ENCODE measurements at regions not wholly inside any gene's neighbourhood (a gene's known extent, or its start where the extent isn't known, plus 50 kb on each side); places are given as distances from the start of the nearest gene placed in this dataset.

- TF ChIP-seq CLOCK (CRISPR knock-in tag; IDR thresholded peaks at IDR 0.05; ENCODE audit: borderline replicate concordance) (no peak), SLC30A9 (CRISPR knock-in tag; IDR thresholded peaks at IDR 0.05) (no peak), KLF6 (CRISPR knock-in tag; IDR thresholded peaks at IDR 0.05; ENCODE audit: borderline replicate concordance) (no peak), HNRNPH1 (optimal IDR thresholded peaks at IDR 0.05; ENCODE audit: low read depth, low read length) (no peak)
These were observed 230.9 kb downstream of the CHRM3 start (continued) for GRCh38 chr1:239617259-239617658.

GRCh38 chr1:239617731-239618130 lies 231.4 kb downstream of the CHRM3 start:
- Histone ChIP-seq H3K4me1 (replicated peaks in 1 of 2; ENCODE audit: control insufficient read depth in 2 of 2, insufficient read depth in 2 of 2, low read length in 2 of 2) (no peaks in the 10 kb centered on the region), H3K79me2 (ENCODE audit: control insufficient read depth, insufficient read depth, low read length) (no peaks in the 10 kb centered on the region), H3K9me3 (replicated peaks; ENCODE audit: control insufficient read depth, insufficient read depth, low read depth, low read length) (no peaks in the 10 kb centered on the region), H3K4me2 (ENCODE audit: insufficient read depth, low read length) (no peak overlapping the region), H3K4me3 (no peak overlapping the region), H3K27ac (ENCODE audit: extremely low read depth, low read depth, low read length) (no peak overlapping the region), H3K36me3 (ENCODE audit: control insufficient read depth, insufficient read depth, low read length) (no peaks in the 10 kb centered on the region), H3K9me1 (ENCODE audit: control insufficient read depth, insufficient read depth, low read length) (no peaks in the 10 kb centered on the region), H2AFZ (ENCODE audit: low read depth, low read length) (no peak overlapping the region), H3K9ac (ENCODE audit: insufficient read depth in 1 of 2, low read depth in 2 of 2, low read length in 2 of 2) (no peak overlapping the region), H4K20me1 (replicated peaks; ENCODE audit: control insufficient read depth, insufficient read depth, low read length) (no peaks in the 10 kb centered on the region), H3K27me3 (ENCODE audit: control insufficient read depth in 2 of 2, insufficient read depth in 2 of 2, low read length in 2 of 2) (no peaks in the 10 kb centered on the region)
- DNase-seq (ENCODE audit: extremely low read depth in 1 of 4, low spot score in 3 of 4) (no peak), FAIRE-seq (no peak), ATAC-seq (no peak)
- in situ Hi-C loops (cut with MboI) (no loop called here), intact Hi-C loops (cut with micrococcal nuclease) (no loop called here)
- CTCF ChIA-PET (ENCODE audit: low intra/inter-chr PET ratio): no interaction called here
- POLR2A ChIA-PET: no interaction called here
- BruUV-seq (replicated peaks): no TSS peak
- 0% methylated on average over 5 of the region's 5 CpGs for WGBS (ENCODE audit: insufficient coverage, low coverage, missing lambda C conversion rate)
- no peak for TF ChIP-seq RBM34 (IDR thresholded peaks at IDR 0.05; ENCODE audit: borderline replicate concordance, insufficient read depth, low read length)
- TF ChIP-seq, protein P1, sequence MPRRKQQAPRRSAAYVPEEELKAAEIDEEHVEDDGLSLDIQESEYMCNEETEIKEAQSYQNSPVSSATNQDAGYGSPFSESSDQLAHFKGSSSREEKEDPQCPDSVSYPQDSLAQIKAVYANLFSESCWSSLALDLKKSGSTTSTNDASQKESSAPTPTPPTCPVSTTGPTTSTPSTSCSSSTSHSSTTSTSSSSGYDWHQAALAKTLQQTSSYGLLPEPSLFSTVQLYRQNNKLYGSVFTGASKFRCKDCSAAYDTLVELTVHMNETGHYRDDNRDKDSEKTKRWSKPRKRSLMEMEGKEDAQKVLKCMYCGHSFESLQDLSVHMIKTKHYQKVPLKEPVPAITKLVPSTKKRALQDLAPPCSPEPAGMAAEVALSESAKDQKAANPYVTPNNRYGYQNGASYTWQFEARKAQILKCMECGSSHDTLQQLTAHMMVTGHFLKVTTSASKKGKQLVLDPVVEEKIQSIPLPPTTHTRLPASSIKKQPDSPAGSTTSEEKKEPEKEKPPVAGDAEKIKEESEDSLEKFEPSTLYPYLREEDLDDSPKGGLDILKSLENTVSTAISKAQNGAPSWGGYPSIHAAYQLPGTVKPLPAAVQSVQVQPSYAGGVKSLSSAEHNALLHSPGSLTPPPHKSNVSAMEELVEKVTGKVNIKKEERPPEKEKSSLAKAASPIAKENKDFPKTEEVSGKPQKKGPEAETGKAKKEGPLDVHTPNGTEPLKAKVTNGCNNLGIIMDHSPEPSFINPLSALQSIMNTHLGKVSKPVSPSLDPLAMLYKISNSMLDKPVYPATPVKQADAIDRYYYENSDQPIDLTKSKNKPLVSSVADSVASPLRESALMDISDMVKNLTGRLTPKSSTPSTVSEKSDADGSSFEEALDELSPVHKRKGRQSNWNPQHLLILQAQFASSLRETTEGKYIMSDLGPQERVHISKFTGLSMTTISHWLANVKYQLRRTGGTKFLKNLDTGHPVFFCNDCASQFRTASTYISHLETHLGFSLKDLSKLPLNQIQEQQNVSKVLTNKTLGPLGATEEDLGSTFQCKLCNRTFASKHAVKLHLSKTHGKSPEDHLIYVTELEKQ (CRISPR knock-in tag; IDR thresholded peaks at IDR 0.05): no peak
- no peak for TF ChIP-seq ESRRA (IDR thresholded peaks at IDR 0.05; ENCODE audit: borderline replicate concordance, low read depth)
- TF ChIP-seq ZNF76 (CRISPR knock-in tag; IDR thresholded peaks at IDR 0.05; ENCODE audit: borderline replicate concordance): no peak
- no peak for TF ChIP-seq FOXK1 (CRISPR knock-in tag; IDR thresholded peaks at IDR 0.05; ENCODE audit: borderline replicate concordance)
- no peak for TF ChIP-seq EHMT2 (IDR thresholded peaks at IDR 0.05)
- no peak for TF ChIP-seq ADNP (tag; IDR thresholded peaks at IDR 0.05)
- TF ChIP-seq FOXJ2 (tag; IDR thresholded peaks at IDR 0.05): no peak
- TF ChIP-seq, protein P2, sequence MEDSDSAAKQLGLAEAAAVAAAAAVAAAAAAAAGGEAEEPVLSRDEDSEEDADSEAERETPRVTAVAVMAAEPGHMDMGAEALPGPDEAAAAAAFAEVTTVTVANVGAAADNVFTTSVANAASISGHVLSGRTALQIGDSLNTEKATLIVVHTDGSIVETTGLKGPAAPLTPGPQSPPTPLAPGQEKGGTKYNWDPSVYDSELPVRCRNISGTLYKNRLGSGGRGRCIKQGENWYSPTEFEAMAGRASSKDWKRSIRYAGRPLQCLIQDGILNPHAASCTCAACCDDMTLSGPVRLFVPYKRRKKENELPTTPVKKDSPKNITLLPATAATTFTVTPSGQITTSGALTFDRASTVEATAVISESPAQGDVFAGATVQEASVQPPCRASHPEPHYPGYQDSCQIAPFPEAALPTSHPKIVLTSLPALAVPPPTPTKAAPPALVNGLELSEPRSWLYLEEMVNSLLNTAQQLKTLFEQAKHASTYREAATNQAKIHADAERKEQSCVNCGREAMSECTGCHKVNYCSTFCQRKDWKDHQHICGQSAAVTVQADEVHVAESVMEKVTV (CRISPR knock-in tag; IDR thresholded peaks at IDR 0.05): no peak
- TF ChIP-seq ZBED1 (IDR thresholded peaks at IDR 0.05): no peak

All from K562 (cell line).